ENCODE measurements at regions not wholly inside any gene's neighbourhood (a gene's known extent, or its start where the extent isn't known, plus 50 kb on each side); places are given as distances from the start of the nearest gene placed in this dataset.

- TF ChIP-seq CTCF (conservative IDR thresholded peaks at IDR 0.05 in 1 of 2, IDR thresholded peaks at IDR 0.05 in 1 of 2; ENCODE audit: low read depth in 1 of 2, low read length in 2 of 2) (no peak), EZH2 (IDR thresholded peaks at IDR 0.05; ENCODE audit: low read length, missing control alignments) (no peak)
Measured at GRCh38 chr2:145765874-145766273, 1246.0 kb upstream of the ZEB2 start.

Data from fibroblast of lung (primary cell).